Mesenchymal stem cell (in vitro differentiated cells and primary cell): ENCODE measurements at regions not wholly inside any gene's neighbourhood (a gene's known extent, or its start where the extent isn't known, plus 50 kb on each side); places are given as distances from the start of the nearest gene placed in this dataset.

Source experiments
- DNase-seq: peaks from one replicate; pipeline ENCODE4 v3.0.0-alpha.2; 2013
- H2AFZ ChIP-seq: one replicate; pipeline ENCODE4 v1.6.1; 2013; ENCODE audit warnings: low read depth, mild to moderate bottlenecking, control low read depth, inconsistent platforms, low read length, moderate library complexity
- H2AK5ac ChIP-seq: 2 replicates; pipeline ENCODE4 v1.6.1; 2013; ENCODE audit warnings: low read length, moderate library complexity, mild to moderate bottlenecking, inconsistent platforms; ENCODE audit not compliant: severe bottlenecking
- H2BK120ac ChIP-seq: one replicate; pipeline ENCODE4 v1.6.1; 2013; ENCODE audit warnings: low read depth, mild to moderate bottlenecking, inconsistent platforms, low read length, moderate library complexity
- H2BK12ac ChIP-seq, 2 experiments: one replicate each; pipeline ENCODE4 v1.6.1; 2013; ENCODE audit warnings: inconsistent platforms in 2 of 2, low read length in 2 of 2, mild to moderate bottlenecking in 2 of 2, moderate library complexity in 2 of 2, control low read depth in 1 of 2
- H2BK15ac ChIP-seq: one replicate; pipeline ENCODE4 v1.6.1; 2013; ENCODE audit warnings: mild to moderate bottlenecking, low read depth, inconsistent platforms; ENCODE audit not compliant: poor library complexity, severe bottlenecking
- H2BK5ac ChIP-seq: 2 replicates; pipeline ENCODE4 v1.6.1; 2013; ENCODE audit warnings: low read depth, mild to moderate bottlenecking, low read length, control low read depth, inconsistent platforms; ENCODE audit not compliant: poor library complexity, severe bottlenecking
- H3K14ac ChIP-seq, 2 experiments: one replicate each; pipeline ENCODE4 v1.6.1; 2013; ENCODE audit warnings: inconsistent platforms in 2 of 2, low read length in 2 of 2, control low read depth in 1 of 2, mild to moderate bottlenecking in 1 of 2, moderate library complexity in 1 of 2
- H3K18ac ChIP-seq, 2 experiments: one replicate each; pipeline ENCODE4 v1.6.1; 2013; ENCODE audit warnings: inconsistent platforms in 2 of 2, low read length in 2 of 2, control low read depth in 1 of 2, low read depth in 1 of 2, mild to moderate bottlenecking in 1 of 2
- H3K23ac ChIP-seq, 2 experiments: one replicate each; pipeline ENCODE4 v1.6.1; 2013; ENCODE audit warnings: inconsistent platforms in 2 of 2, low read length in 2 of 2, mild to moderate bottlenecking in 2 of 2, moderate library complexity in 2 of 2, control low read depth in 1 of 2
- H3K27ac ChIP-seq: 2 replicates; pipeline ENCODE4 v1.5.1; 2013; ENCODE audit warnings: mild to moderate bottlenecking, moderate library complexity, low read length, control low read depth, inconsistent platforms; ENCODE audit not compliant: poor library complexity, severe bottlenecking
- H3K27me3 ChIP-seq, 2 experiments: 2 replicates each; pipeline versions ENCODE4 v1.6.1 to v1.7.0; 2013; ENCODE audit warnings: low read length in 2 of 2, mild to moderate bottlenecking in 2 of 2, moderate library complexity in 2 of 2, control low read depth in 1 of 2, inconsistent platforms in 1 of 2; ENCODE audit not compliant: control insufficient read depth in 1 of 2, insufficient read depth in 1 of 2
- H3K36me3 ChIP-seq, 2 experiments: 2 replicates each; pipeline versions ENCODE4 v1.6.1 to v1.7.0; 2013; ENCODE audit warnings: low read length in 2 of 2, control low read depth in 1 of 2, inconsistent platforms in 1 of 2, low read depth in 1 of 2, mild to moderate bottlenecking in 1 of 2; ENCODE audit not compliant: insufficient read depth in 2 of 2, control insufficient read depth in 1 of 2
- H3K4ac ChIP-seq, 2 experiments: one replicate each; pipeline ENCODE4 v1.6.1; 2013; ENCODE audit warnings: inconsistent platforms in 2 of 2, low read length in 2 of 2, mild to moderate bottlenecking in 2 of 2, moderate library complexity in 2 of 2, control low read depth in 1 of 2, low read depth in 1 of 2
- H3K4me1 ChIP-seq: 2 replicates; pipeline ENCODE4 v1.6.1; 2013; ENCODE audit warnings: low read depth, low read length, control low read depth; ENCODE audit not compliant: control insufficient read depth, insufficient read depth
- H3K4me2 ChIP-seq: 2 replicates; pipeline ENCODE4 v1.6.1; 2013; ENCODE audit warnings: low read length, mild to moderate bottlenecking, inconsistent platforms; ENCODE audit not compliant: poor library complexity, severe bottlenecking
- H3K4me3 ChIP-seq, 2 experiments: 2 replicates each; pipeline versions ENCODE4 v1.5.1 to v1.7.0; 2013; ENCODE audit warnings: low read length in 2 of 2, mild to moderate bottlenecking in 2 of 2, control low read depth in 1 of 2, low read depth in 1 of 2; ENCODE audit not compliant: insufficient read depth in 1 of 2
- H3K79me1 ChIP-seq: replicated peaks from 2 replicates; pipeline ENCODE4 v1.6.1; 2013; ENCODE audit warnings: mild to moderate bottlenecking, control low read depth, low read length, inconsistent platforms; ENCODE audit not compliant: poor library complexity, severe bottlenecking
- H3K9ac ChIP-seq: 2 replicates; pipeline ENCODE4 v1.7.0; 2013; ENCODE audit warnings: mild to moderate bottlenecking, low read length, moderate library complexity
- H3K9me3 ChIP-seq: 2 replicates; pipeline ENCODE4 v1.7.0; 2013; ENCODE audit warnings: mild to moderate bottlenecking, low read length; ENCODE audit not compliant: control insufficient read depth
- H4K8ac ChIP-seq: one replicate; pipeline ENCODE4 v1.6.1; 2013; ENCODE audit warnings: inconsistent platforms, mild to moderate bottlenecking, low read length, moderate library complexity
- H4K91ac ChIP-seq: one replicate; pipeline ENCODE4 v1.6.1; 2013; ENCODE audit warnings: mild to moderate bottlenecking, low read length, inconsistent platforms
- WGBS: methylation state at CpG from one replicate; pipeline ENCODE4 v1.1.7; 2013; ENCODE audit warnings: mixed read lengths; 5-methylcytosine and 5-hydroxymethylcytosine counted together

DNA sequence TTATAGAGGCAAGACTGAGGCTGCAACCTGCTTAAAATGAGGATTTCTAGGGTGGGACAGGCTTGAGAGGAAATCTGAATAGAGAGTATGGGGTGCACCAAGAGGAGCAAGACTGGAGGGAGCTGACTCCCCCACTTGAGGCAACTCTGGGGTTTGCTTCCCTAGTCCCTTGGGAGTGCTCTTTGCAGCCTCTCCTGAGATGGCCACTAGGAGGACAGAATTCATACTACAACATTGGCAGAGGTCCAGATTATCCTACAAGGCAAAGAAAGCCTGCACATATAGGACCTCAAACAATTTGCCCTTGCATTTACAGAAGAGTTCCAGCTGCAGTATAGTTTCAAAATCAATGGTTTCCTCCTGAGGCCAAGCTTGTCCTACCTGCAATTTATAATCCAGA lies 830.9 kb downstream of the TECRL start:
- no peak overlapping the region for H2AK5ac ChIP-seq
- no peak overlapping the region for H3K4me2 ChIP-seq

DNA sequence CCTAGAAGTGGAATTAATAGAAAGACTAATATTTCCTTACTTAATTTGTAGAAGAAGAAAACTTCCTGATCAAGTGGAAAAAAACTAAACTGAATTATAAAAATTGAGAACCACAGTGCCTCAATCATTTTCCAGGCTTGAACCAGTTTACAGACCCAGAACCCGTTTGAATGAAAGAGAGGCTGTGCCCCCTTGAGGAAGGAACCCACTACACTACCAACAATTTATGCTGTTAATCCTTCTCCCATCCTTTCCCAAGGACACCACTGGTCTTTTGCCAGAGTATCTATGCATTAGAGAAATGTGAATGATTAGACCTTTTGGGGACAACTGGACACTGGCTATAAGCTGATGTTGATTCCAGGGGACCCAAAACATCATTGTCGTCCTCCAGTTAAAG lies 842.6 kb downstream of the TECRL start:
- Histone ChIP-seq H3K36me3 (no peaks in the 10 kb centered on the region), H2BK15ac (no peak overlapping the region), H2BK12ac (no peak overlapping the region), H3K4me1 (peaks cover 2% of the 10 kb centered on the region), H3K9ac (no peak overlapping the region), H3K4ac (no peak overlapping the region), H3K18ac (no peak overlapping the region), H3K27ac (no peak overlapping the region), H3K9me3 (peaks cover 12% of the 10 kb centered on the region), H3K27me3 (no peaks in the 10 kb centered on the region), H2BK5ac (no peak overlapping the region), H3K14ac (no peak overlapping the region), H2BK120ac (no peak overlapping the region), H3K79me1 (no peaks in the 10 kb centered on the region), H3K4me2 (no peak overlapping the region), H4K8ac (no peak overlapping the region), H3K23ac (no peak overlapping the region), H2AFZ (no peak overlapping the region), H2AK5ac (no peak overlapping the region), H4K91ac (no peak overlapping the region), H3K4me3 (no peak overlapping the region)
- DNase-seq, result no peak
- WGBS, result 30% methylated on average over 2 of the region's 2 CpGs

More for the DNA sequence above, 830.9 kb downstream of the TECRL start:
- no peak overlapping the region for H3K4ac ChIP-seq
- no peak overlapping the region for H4K91ac ChIP-seq
- no peak overlapping the region for H3K4me3 ChIP-seq
- peaks cover 7% of the 10 kb centered on the region for H3K4me1 ChIP-seq
- H3K18ac ChIP-seq, result no peak overlapping the region
- DNase-seq, result no peak
- H3K9ac ChIP-seq, result no peak overlapping the region
- no peak overlapping the region for H2AFZ ChIP-seq
- no peaks in the 10 kb centered on the region for H3K36me3 ChIP-seq
- no peak overlapping the region for H2BK15ac ChIP-seq
- no peak overlapping the region for H2BK120ac ChIP-seq
- H3K79me1 ChIP-seq, result no peaks in the 10 kb centered on the region
- no peak overlapping the region for H3K27ac ChIP-seq
- no peak overlapping the region for H4K8ac ChIP-seq
- H3K9me3 ChIP-seq, result peaks cover 9% of the 10 kb centered on the region
- H2BK12ac ChIP-seq, result no peak overlapping the region
- H3K23ac ChIP-seq, result no peak overlapping the region
- no peak overlapping the region for H2BK5ac ChIP-seq
- no peak overlapping the region for H3K14ac ChIP-seq
- H3K27me3 ChIP-seq, result no peaks in the 10 kb centered on the region

GRCh38 chr4:63563288-63564014 lies 845.8 kb downstream of the TECRL start:
- H3K23ac ChIP-seq, result no peak overlapping the region
- H2AFZ ChIP-seq, result no peak overlapping the region
- no peak overlapping the region for H3K4me2 ChIP-seq
- H3K79me1 ChIP-seq, result no peaks in the 10 kb centered on the region
- H2BK15ac ChIP-seq, result no peak overlapping the region
- no peak overlapping the region for H3K4me3 ChIP-seq
- no peak overlapping the region for H3K4ac ChIP-seq
- 39% methylated on average over 4 of the region's 4 CpGs for WGBS
- no peak overlapping the region for H3K27ac ChIP-seq
- no peaks in the 10 kb centered on the region for H3K36me3 ChIP-seq
- H4K8ac ChIP-seq, result no peak overlapping the region
- no peak overlapping the region for H3K18ac ChIP-seq
- no peak overlapping the region for H4K91ac ChIP-seq
- H2BK120ac ChIP-seq, result no peak overlapping the region
- no peak overlapping the region for H2BK5ac ChIP-seq
- peaks cover 15% of the 10 kb centered on the region for H3K9me3 ChIP-seq
- DNase-seq, result no peak
- no peak overlapping the region for H3K14ac ChIP-seq
- H3K27me3 ChIP-seq, result no peaks in the 10 kb centered on the region
- H2AK5ac ChIP-seq, result no peak overlapping the region
- H2BK12ac ChIP-seq, result no peak overlapping the region
- H3K9ac ChIP-seq, result no peak overlapping the region
- peaks cover 2% of the 10 kb centered on the region for H3K4me1 ChIP-seq

DNA sequence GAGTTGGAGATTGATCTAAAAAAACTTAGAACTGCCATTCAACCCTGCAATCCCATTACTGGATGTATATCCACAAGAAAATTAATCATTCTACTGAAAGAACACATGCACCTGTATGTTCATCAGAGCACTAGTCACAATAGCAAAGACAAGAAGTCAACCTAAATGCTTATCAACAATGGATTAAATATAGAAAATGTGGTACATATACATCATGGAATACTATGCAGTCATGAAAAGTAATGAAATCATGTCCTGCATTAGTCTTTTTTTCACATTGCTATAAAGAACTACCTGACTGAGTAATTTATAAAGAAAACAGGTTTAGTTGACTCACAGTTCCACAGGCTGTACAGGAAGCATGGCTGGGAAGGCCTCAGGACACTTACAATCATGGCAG lies 850.5 kb downstream of the TECRL start:
- Histone ChIP-seq H3K18ac (no peak overlapping the region), H4K8ac (no peak overlapping the region), H3K4me2 (no peak overlapping the region), H3K27me3 (no peaks in the 10 kb centered on the region), H3K36me3 (no peaks in the 10 kb centered on the region), H3K9ac (no peak overlapping the region), H3K9me3 (peaks cover 15% of the 10 kb centered on the region), H2AFZ (no peak overlapping the region), H3K23ac (no peak overlapping the region), H2BK15ac (no peak overlapping the region), H3K4ac (no peak overlapping the region), H2BK12ac (no peak overlapping the region), H3K4me3 (no peak overlapping the region), H2BK120ac (no peak overlapping the region), H2BK5ac (no peak overlapping the region), H3K14ac (no peak overlapping the region), H3K27ac (no peak overlapping the region), H2AK5ac (no peak overlapping the region), H4K91ac (no peak overlapping the region), H3K79me1 (no peaks in the 10 kb centered on the region), H3K4me1 (peaks cover 2% of the 10 kb centered on the region)
- DNase-seq, result no peak
